H1 (cell line): ENCODE measurements at regions not wholly inside any gene's neighbourhood (a gene's known extent, or its start where the extent isn't known, plus 50 kb on each side); places are given as distances from the start of the nearest gene placed in this dataset.

Experiments
- CHD1 ChIP-seq: IDR thresholded peaks from 2 replicates; pipeline ENCODE4 v1.6.1; 2012; ENCODE audit warnings: low read depth, low read length, improper control_type of control experiment
- CHD2 ChIP-seq: IDR thresholded peaks from 2 replicates; pipeline ENCODE4 v1.6.1; 2012; ENCODE audit warnings: low read length, improper control_type of control experiment
- GABPA ChIP-seq: IDR thresholded peaks from 2 replicates; pipeline ENCODE4 v1.6.1; 2011; ENCODE audit warnings: mild to moderate bottlenecking, low read length, moderate library complexity, borderline replicate concordance; ENCODE audit not compliant: insufficient read depth
- RBBP5 ChIP-seq: IDR thresholded peaks from 2 replicates; pipeline ENCODE4 v1.7.1; 2012; ENCODE audit warnings: low read depth, mild to moderate bottlenecking, inconsistent platforms, low read length, moderate library complexity, borderline replicate concordance
- TAF7 ChIP-seq: optimal IDR thresholded peaks from 2 replicates; pipeline ENCODE3; 2011; ENCODE audit warnings: low read depth, mild to moderate bottlenecking, inconsistent platforms, low read length, moderate library complexity, borderline replicate concordance
- TF ChIP-seq, protein P1 (sequence below), 3 experiments: IDR thresholded peaks; 1 replicate in 2 of 3; 2 replicates in 1 of 3; pipeline versions ENCODE4 v1.5.1 to v1.6.1; 2011; ENCODE audit warnings: low read length in 3 of 3, mild to moderate bottlenecking in 3 of 3, inconsistent platforms in 2 of 3, low read depth in 1 of 3, moderate library complexity in 1 of 3; ENCODE audit not compliant: insufficient read depth in 1 of 3; ENCODE audit errors: control extremely low read depth in 1 of 3

DNA sequence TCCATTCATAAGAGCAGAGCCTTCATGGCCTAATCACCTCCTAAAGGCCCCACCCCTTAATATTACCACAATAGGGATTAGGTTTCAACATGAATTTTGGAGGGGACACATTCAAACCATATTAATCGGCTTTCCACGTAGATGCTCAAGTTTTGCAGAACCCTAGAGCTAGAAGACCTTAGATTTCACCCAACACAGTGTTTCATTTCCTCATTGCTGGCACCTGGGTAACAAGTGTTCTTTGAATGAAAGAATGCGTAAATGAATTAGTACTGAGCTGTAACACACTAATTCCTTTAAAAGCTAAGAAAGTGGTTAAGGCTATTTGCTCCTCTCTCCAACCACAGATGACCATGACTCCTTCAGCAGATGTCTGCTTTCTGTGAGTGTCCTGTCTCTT is 252.5 kb downstream of the SMAD2 start (continued):
- TF ChIP-seq, protein P1, sequence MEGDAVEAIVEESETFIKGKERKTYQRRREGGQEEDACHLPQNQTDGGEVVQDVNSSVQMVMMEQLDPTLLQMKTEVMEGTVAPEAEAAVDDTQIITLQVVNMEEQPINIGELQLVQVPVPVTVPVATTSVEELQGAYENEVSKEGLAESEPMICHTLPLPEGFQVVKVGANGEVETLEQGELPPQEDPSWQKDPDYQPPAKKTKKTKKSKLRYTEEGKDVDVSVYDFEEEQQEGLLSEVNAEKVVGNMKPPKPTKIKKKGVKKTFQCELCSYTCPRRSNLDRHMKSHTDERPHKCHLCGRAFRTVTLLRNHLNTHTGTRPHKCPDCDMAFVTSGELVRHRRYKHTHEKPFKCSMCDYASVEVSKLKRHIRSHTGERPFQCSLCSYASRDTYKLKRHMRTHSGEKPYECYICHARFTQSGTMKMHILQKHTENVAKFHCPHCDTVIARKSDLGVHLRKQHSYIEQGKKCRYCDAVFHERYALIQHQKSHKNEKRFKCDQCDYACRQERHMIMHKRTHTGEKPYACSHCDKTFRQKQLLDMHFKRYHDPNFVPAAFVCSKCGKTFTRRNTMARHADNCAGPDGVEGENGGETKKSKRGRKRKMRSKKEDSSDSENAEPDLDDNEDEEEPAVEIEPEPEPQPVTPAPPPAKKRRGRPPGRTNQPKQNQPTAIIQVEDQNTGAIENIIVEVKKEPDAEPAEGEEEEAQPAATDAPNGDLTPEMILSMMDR (IDR thresholded peaks at IDR 0.05; ENCODE audit: control extremely low read depth in 1 of 3, insufficient read depth in 1 of 3, low read depth in 1 of 3, low read length in 3 of 3), result no peak
- TF ChIP-seq CHD2, result no peak
- TF ChIP-seq CHD1, result no peak
- no peak for TF ChIP-seq GABPA
- no peak for TF ChIP-seq TAF7
- no peak for TF ChIP-seq RBBP5
